ENCODE measurements at regions not wholly inside any gene's neighbourhood (a gene's known extent, or its start where the extent isn't known, plus 50 kb on each side); places are given as distances from the start of the nearest gene placed in this dataset.

DNA sequence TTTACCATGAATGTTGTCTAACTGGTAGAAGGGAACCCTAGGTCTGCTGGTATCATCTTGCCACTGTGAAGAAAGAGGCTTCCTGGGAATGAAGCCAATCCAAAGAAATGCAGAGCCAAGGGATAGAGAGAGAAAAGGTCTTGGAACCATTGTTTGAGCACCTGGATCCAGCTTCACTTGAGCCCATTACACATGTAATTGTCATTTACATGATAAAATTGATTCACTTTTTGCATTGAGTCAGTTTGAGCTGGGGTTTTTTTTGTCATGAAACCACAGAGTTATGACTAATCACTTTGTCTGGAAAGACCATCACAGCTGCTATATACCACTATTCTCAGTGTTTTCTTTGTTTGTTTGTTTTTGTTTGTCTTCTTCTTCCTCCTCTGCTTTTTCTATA is 112.3 kb downstream of the CBLN4 start (continued):
- TF ChIP-seq, protein P1, sequence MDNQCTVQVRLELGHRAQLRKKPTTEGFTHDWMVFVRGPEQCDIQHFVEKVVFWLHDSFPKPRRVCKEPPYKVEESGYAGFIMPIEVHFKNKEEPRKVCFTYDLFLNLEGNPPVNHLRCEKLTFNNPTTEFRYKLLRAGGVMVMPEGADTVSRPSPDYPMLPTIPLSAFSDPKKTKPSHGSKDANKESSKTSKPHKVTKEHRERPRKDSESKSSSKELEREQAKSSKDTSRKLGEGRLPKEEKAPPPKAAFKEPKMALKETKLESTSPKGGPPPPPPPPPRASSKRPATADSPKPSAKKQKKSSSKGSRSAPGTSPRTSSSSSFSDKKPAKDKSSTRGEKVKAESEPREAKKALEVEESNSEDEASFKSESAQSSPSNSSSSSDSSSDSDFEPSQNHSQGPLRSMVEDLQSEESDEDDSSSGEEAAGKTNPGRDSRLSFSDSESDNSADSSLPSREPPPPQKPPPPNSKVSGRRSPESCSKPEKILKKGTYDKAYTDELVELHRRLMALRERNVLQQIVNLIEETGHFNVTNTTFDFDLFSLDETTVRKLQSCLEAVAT (IDR thresholded peaks at IDR 0.05): no peak

DNA sequence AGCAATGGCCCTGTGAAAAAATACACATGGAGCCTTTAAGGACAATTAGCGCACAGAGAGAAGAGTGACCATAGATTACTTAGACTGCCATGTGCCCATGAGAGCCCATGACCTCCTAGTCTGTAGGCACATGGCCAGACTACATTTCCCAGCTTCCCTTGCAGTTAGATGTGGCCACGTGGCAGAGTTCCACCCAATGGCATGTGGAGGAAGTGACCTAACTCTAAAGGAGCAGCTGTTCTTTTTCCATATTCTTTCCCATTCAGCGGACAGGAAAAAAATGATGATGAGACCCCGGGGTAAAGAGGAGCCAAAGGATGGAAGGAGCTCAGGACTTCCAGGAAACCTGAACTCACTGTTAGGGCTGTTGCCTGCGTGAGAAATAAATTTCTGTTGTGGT is 116.6 kb downstream of the CBLN4 start:
- ChIA-PET RAD21 (ENCODE audit: unreplicated experiment) (no interaction called here), POLR2A (no interaction called here)
- FAIRE-seq: no peak

More for the DNA sequence above, 116.6 kb downstream of the CBLN4 start:
- no peak for DNase-seq (ENCODE audit: low read depth, low spot score)
- in situ Hi-C loops (cut with MboI): no loop called here
- intact Hi-C loops (cut with micrococcal nuclease; ENCODE audit: unreplicated experiment): no loop called here
- H3K4me2 ChIP-seq (ENCODE audit: control insufficient read depth, insufficient read depth): no peak overlapping the region
- SMC1A ChIA-PET (ENCODE audit: uncharacterized antibody, unreplicated experiment): no interaction called here
- no TSS peak for BruUV-seq (replicated peaks)
- no peak for ATAC-seq
- H3K79me2 ChIP-seq (ENCODE audit: control insufficient read depth, insufficient read depth, low read length): no peaks in the 10 kb centered on the region
- CTCF ChIA-PET: no interaction called here
- no peak overlapping the region for H3K4me3 ChIP-seq
- TF ChIP-seq ZBED1 (IDR thresholded peaks at IDR 0.05; ENCODE audit: borderline replicate concordance) (no peak), CHD4 (IDR thresholded peaks at IDR 0.05) (no peak), IKZF2 (IDR thresholded peaks at IDR 0.05) (no peak), RELA (IDR thresholded peaks at IDR 0.05; ENCODE audit: borderline replicate concordance, partially characterized antibody) (no peak), PAX8 (IDR thresholded peaks at IDR 0.05) (no peak), KLF5 (IDR thresholded peaks at IDR 0.05; ENCODE audit: partially characterized antibody) (no peak), POU2F2 (IDR thresholded peaks at IDR 0.05; ENCODE audit: borderline replicate concordance, low read depth, low read length) (no peak), GABPA (IDR thresholded peaks at IDR 0.05; ENCODE audit: low read depth) (no peak), JUND (IDR thresholded peaks at IDR 0.05; ENCODE audit: low read depth, low read length) (no peak), MEF2A (IDR thresholded peaks at IDR 0.05; ENCODE audit: insufficient read depth, low read depth, low read length) (no peak)
- TF ChIP-seq, protein P2, sequence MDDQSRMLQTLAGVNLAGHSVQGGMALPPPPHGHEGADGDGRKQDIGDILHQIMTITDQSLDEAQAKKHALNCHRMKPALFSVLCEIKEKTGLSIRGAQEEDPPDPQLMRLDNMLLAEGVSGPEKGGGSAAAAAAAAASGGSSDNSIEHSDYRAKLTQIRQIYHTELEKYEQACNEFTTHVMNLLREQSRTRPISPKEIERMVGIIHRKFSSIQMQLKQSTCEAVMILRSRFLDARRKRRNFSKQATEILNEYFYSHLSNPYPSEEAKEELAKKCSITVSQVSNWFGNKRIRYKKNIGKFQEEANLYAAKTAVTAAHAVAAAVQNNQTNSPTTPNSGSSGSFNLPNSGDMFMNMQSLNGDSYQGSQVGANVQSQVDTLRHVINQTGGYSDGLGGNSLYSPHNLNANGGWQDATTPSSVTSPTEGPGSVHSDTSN (IDR thresholded peaks at IDR 0.05; ENCODE audit: insufficient replicate concordance, low read depth, low read length): no peak
- TF ChIP-seq, protein P3, sequence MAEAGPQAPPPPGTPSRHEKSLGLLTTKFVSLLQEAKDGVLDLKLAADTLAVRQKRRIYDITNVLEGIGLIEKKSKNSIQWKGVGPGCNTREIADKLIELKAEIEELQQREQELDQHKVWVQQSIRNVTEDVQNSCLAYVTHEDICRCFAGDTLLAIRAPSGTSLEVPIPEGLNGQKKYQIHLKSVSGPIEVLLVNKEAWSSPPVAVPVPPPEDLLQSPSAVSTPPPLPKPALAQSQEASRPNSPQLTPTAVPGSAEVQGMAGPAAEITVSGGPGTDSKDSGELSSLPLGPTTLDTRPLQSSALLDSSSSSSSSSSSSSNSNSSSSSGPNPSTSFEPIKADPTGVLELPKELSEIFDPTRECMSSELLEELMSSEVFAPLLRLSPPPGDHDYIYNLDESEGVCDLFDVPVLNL (IDR thresholded peaks at IDR 0.05; ENCODE audit: low read depth, low read length): no peak
- no peaks in the 10 kb centered on the region for H3K36me3 ChIP-seq (ENCODE audit: control insufficient read depth in 2 of 2, insufficient read depth in 2 of 2, low read length in 1 of 2)
- WGBS (ENCODE audit: insufficient coverage, insufficient replicate concordance, low lambda C conversion rate, missing lambda C conversion rate): 37% methylated on average over 5 of the region's 5 CpGs
- H2AFZ ChIP-seq (ENCODE audit: control insufficient read depth, low read depth, low read length): no peak overlapping the region
- no peaks in the 10 kb centered on the region for H3K4me1 ChIP-seq (ENCODE audit: control insufficient read depth, insufficient read depth, low read length)
- H3K27ac ChIP-seq (ENCODE audit: control insufficient read depth, insufficient read depth): no peak overlapping the region
- no peak overlapping the region for H3K9ac ChIP-seq (ENCODE audit: control insufficient read depth, insufficient read depth, low read length)
- no peaks in the 10 kb centered on the region for H3K9me3 ChIP-seq (replicated peaks; ENCODE audit: control insufficient read depth, insufficient read depth, low read length)
- H3K27me3 ChIP-seq (replicated peaks in 1 of 2; ENCODE audit: control insufficient read depth in 2 of 2, insufficient read depth in 2 of 2, low read length in 1 of 2): no peaks in the 10 kb centered on the region
- H4K20me1 ChIP-seq (ENCODE audit: control insufficient read depth, insufficient read depth): no peaks in the 10 kb centered on the region

Data from GM12878 (cell line).